ENCODE measurements at regions not wholly inside any gene's neighbourhood (a gene's known extent, or its start where the extent isn't known, plus 50 kb on each side); places are given as distances from the start of the nearest gene placed in this dataset.
A peak's percentile ranks its signal among the peaks of the same experiment; 100 is the strongest.
"Not testable (repeated sequence)": the region's sequence is repeated elsewhere in the genome, so short reads cannot be mapped to it uniquely, and the experiment has no call there.

GRCh38 chr6:96704713-96705112 is 132.6 kb downstream of the GPR63 start:
- no peaks in the 10 kb centered on the region for H3K9me3 ChIP-seq (ENCODE audit: control insufficient read depth, insufficient read depth, low read length)
- 92% methylated on average over 2 of the region's 2 CpGs for WGBS (ENCODE audit: insufficient coverage)
- no peaks in the 10 kb centered on the region for H3K27me3 ChIP-seq (ENCODE audit: control insufficient read depth, insufficient read depth, low read length)
- no peak overlapping the region for H3K27ac ChIP-seq (ENCODE audit: low read depth, low read length)
- no peak for DNase-seq (ENCODE audit: low read depth in 4 of 6, low spot score in 6 of 6)
- H3K4me3 ChIP-seq (ENCODE audit: low read depth, low read length) = no peak overlapping the region
- no peaks in the 10 kb centered on the region for H3K4me1 ChIP-seq (ENCODE audit: control insufficient read depth, insufficient read depth, low read length)
- no peaks in the 10 kb centered on the region for H3K36me3 ChIP-seq (ENCODE audit: control insufficient read depth, insufficient read depth, low read length)

GRCh38 chr6:96702626-96703025 is 134.7 kb downstream of the GPR63 start:
- Histone ChIP-seq H3K27me3 (ENCODE audit: control insufficient read depth, insufficient read depth, low read length) (no peaks in the 10 kb centered on the region), H3K4me1 (ENCODE audit: control insufficient read depth, insufficient read depth, low read length) (no peaks in the 10 kb centered on the region), H3K27ac (ENCODE audit: low read depth, low read length) (no peak overlapping the region), H3K4me3 (ENCODE audit: low read depth, low read length) (no peak overlapping the region), H3K9me3 (ENCODE audit: control insufficient read depth, insufficient read depth, low read length) (no peaks in the 10 kb centered on the region), H3K36me3 (ENCODE audit: control insufficient read depth, insufficient read depth, low read length) (no peaks in the 10 kb centered on the region)
- 100% methylated on average over 1 of the region's 4 CpGs for WGBS (ENCODE audit: insufficient coverage)
- no peak for DNase-seq (ENCODE audit: low read depth in 4 of 6, low spot score in 6 of 6)

GRCh38 chr6:96700915-96701314 is 136.4 kb downstream of the GPR63 start:
- no CpG with 5 or more reads among the region's 2 CpGs for WGBS (ENCODE audit: insufficient coverage)
- Histone ChIP-seq H3K27me3 (ENCODE audit: control insufficient read depth, insufficient read depth, low read length) (no peaks in the 10 kb centered on the region), H3K9me3 (ENCODE audit: control insufficient read depth, insufficient read depth, low read length) (peaks cover 2% of the 10 kb centered on the region), H3K4me3 (ENCODE audit: low read depth, low read length) (no peak overlapping the region), H3K4me1 (ENCODE audit: control insufficient read depth, insufficient read depth, low read length) (no peaks in the 10 kb centered on the region), H3K27ac (ENCODE audit: low read depth, low read length) (no peak overlapping the region), H3K36me3 (ENCODE audit: control insufficient read depth, insufficient read depth, low read length) (no peaks in the 10 kb centered on the region)
- DNase-seq (ENCODE audit: low read depth in 4 of 6, low spot score in 6 of 6) = no peak

GRCh38 chr6:96694429-96694828 is 131.5 kb downstream of the FHL5 start:
- not testable (repeated sequence) for H3K27ac ChIP-seq (ENCODE audit: low read depth, low read length); H3K27me3 ChIP-seq (ENCODE audit: control insufficient read depth, insufficient read depth, low read length); DNase-seq (ENCODE audit: low read depth in 4 of 6, low spot score in 6 of 6); H3K36me3 ChIP-seq (ENCODE audit: control insufficient read depth, insufficient read depth, low read length); H3K9me3 ChIP-seq (ENCODE audit: control insufficient read depth, insufficient read depth, low read length); H3K4me1 ChIP-seq (ENCODE audit: control insufficient read depth, insufficient read depth, low read length); H3K4me3 ChIP-seq (ENCODE audit: low read depth, low read length)
- WGBS (ENCODE audit: insufficient coverage) = 49% methylated on average over 3 of the region's 3 CpGs

- WGBS (ENCODE audit: insufficient coverage) = no CpG with 5 or more reads among the region's 1 CpG
- no peak overlapping the region for H3K4me3 ChIP-seq (ENCODE audit: low read depth, low read length)
- no peaks in the 10 kb centered on the region for H3K27me3 ChIP-seq (ENCODE audit: control insufficient read depth, insufficient read depth, low read length)
- no peak for DNase-seq (ENCODE audit: low read depth in 4 of 6, low spot score in 6 of 6)
- no peak overlapping the region for H3K27ac ChIP-seq (ENCODE audit: low read depth, low read length)
- no peaks in the 10 kb centered on the region for H3K36me3 ChIP-seq (ENCODE audit: control insufficient read depth, insufficient read depth, low read length)
- no peaks in the 10 kb centered on the region for H3K9me3 ChIP-seq (ENCODE audit: control insufficient read depth, insufficient read depth, low read length)
- no peaks in the 10 kb centered on the region for H3K4me1 ChIP-seq (ENCODE audit: control insufficient read depth, insufficient read depth, low read length)
Measured at GRCh38 chr6:96687121-96687520, 124.2 kb downstream of the FHL5 start.

- H3K4me1 ChIP-seq (ENCODE audit: control insufficient read depth, insufficient read depth, low read length) = no peaks in the 10 kb centered on the region
- H3K4me3 ChIP-seq (ENCODE audit: low read depth, low read length) = no peak overlapping the region
- WGBS (ENCODE audit: insufficient coverage) = 100% methylated on average over 1 of the region's 2 CpGs
- no peaks in the 10 kb centered on the region for H3K9me3 ChIP-seq (ENCODE audit: control insufficient read depth, insufficient read depth, low read length)
- no peaks in the 10 kb centered on the region for H3K27me3 ChIP-seq (ENCODE audit: control insufficient read depth, insufficient read depth, low read length)
- H3K27ac ChIP-seq (ENCODE audit: low read depth, low read length) = no peak overlapping the region
- no peak for DNase-seq (ENCODE audit: low read depth in 4 of 6, low spot score in 6 of 6)
- no peaks in the 10 kb centered on the region for H3K36me3 ChIP-seq (ENCODE audit: control insufficient read depth, insufficient read depth, low read length)
Measured at GRCh38 chr6:96685702-96686101, 122.8 kb downstream of the FHL5 start.

- 0% methylated on average over 1 of the region's 3 CpGs for WGBS (ENCODE audit: insufficient coverage)
- Histone ChIP-seq H3K9me3 (ENCODE audit: control insufficient read depth, insufficient read depth, low read length) (no peaks in the 10 kb centered on the region), H3K27me3 (ENCODE audit: control insufficient read depth, insufficient read depth, low read length) (no peaks in the 10 kb centered on the region), H3K4me1 (ENCODE audit: control insufficient read depth, insufficient read depth, low read length) (no peaks in the 10 kb centered on the region), H3K27ac (ENCODE audit: low read depth, low read length) (no peak overlapping the region), H3K4me3 (ENCODE audit: low read depth, low read length) (no peak overlapping the region), H3K36me3 (ENCODE audit: control insufficient read depth, insufficient read depth, low read length) (no peaks in the 10 kb centered on the region)
- DNase-seq (ENCODE audit: low read depth in 4 of 6, low spot score in 6 of 6) = peak in 2 of 6 donors; percentile 48 to 55
Measured at GRCh38 chr6:96683819-96684528, 121.0 kb downstream of the FHL5 start.

- no peaks in the 10 kb centered on the region for H3K36me3 ChIP-seq (ENCODE audit: control insufficient read depth, insufficient read depth, low read length)
- no peak for DNase-seq (ENCODE audit: low read depth in 4 of 6, low spot score in 6 of 6)
- no peak overlapping the region for H3K4me3 ChIP-seq (ENCODE audit: low read depth, low read length)
- no peaks in the 10 kb centered on the region for H3K4me1 ChIP-seq (ENCODE audit: control insufficient read depth, insufficient read depth, low read length)
- no peaks in the 10 kb centered on the region for H3K9me3 ChIP-seq (ENCODE audit: control insufficient read depth, insufficient read depth, low read length)
- H3K27me3 ChIP-seq (ENCODE audit: control insufficient read depth, insufficient read depth, low read length) = no peaks in the 10 kb centered on the region
- H3K27ac ChIP-seq (ENCODE audit: low read depth, low read length) = no peak overlapping the region
Measured at GRCh38 chr6:96682017-96682416, 119.1 kb downstream of the FHL5 start.

- Histone ChIP-seq H3K36me3 (ENCODE audit: control insufficient read depth, insufficient read depth, low read length) (no peaks in the 10 kb centered on the region), H3K27ac (ENCODE audit: low read depth, low read length) (no peak overlapping the region), H3K4me1 (ENCODE audit: control insufficient read depth, insufficient read depth, low read length) (no peaks in the 10 kb centered on the region), H3K4me3 (ENCODE audit: low read depth, low read length) (no peak overlapping the region), H3K27me3 (ENCODE audit: control insufficient read depth, insufficient read depth, low read length) (no peaks in the 10 kb centered on the region), H3K9me3 (ENCODE audit: control insufficient read depth, insufficient read depth, low read length) (no peaks in the 10 kb centered on the region)
- WGBS (ENCODE audit: insufficient coverage) = no CpG with 5 or more reads among the region's 1 CpG
- DNase-seq (ENCODE audit: low read depth in 4 of 6, low spot score in 6 of 6) = peak; percentile 35 to 89 (median 58)
Measured at GRCh38 chr6:96675597-96675996, 112.7 kb downstream of the FHL5 start.

Measured in spinal cord (tissue), 9 donors.